BLaER1 (cell line): ENCODE measurements at regions not wholly inside any gene's neighbourhood (a gene's known extent, or its start where the extent isn't known, plus 50 kb on each side); places are given as distances from the start of the nearest gene placed in this dataset.

Experiments
- H3K27ac ChIP-seq: shearing (Covaris generic); formaldehyde crosslinking; 2 replicates; pipeline ENCODE4 v1.8.1; 2022
- H3K27me3 ChIP-seq: shearing (Covaris generic); formaldehyde crosslinking; 2 replicates; pipeline ENCODE4 v1.8.1; 2022
- H3K36me3 ChIP-seq: shearing (Covaris generic); formaldehyde crosslinking; 2 replicates; pipeline ENCODE4 v1.8.1; 2022
- H3K4me1 ChIP-seq: shearing (Covaris generic); formaldehyde crosslinking; 2 replicates; pipeline ENCODE4 v1.8.1; 2022
- H3K4me2 ChIP-seq: shearing (Covaris generic); formaldehyde crosslinking; 2 replicates; pipeline ENCODE4 v1.8.1; 2022
- H3K4me3 ChIP-seq: shearing (Covaris generic); formaldehyde crosslinking; 2 replicates; pipeline ENCODE4 v1.8.1; 2022
- H3K9ac ChIP-seq: shearing (Covaris generic); formaldehyde crosslinking; 2 replicates; pipeline ENCODE4 v1.8.1; 2022
- H3K9me3 ChIP-seq: shearing (Covaris generic); formaldehyde crosslinking; 2 replicates; pipeline ENCODE4 v1.8.1; 2022
- H4K20me1 ChIP-seq: shearing (Covaris generic); formaldehyde crosslinking; 2 replicates; pipeline ENCODE4 v1.8.1; 2022
- Cebpa-rat ChIP-seq: shearing (Covaris generic); IDR thresholded peaks from 2 replicates; pipeline ENCODE4 v1.8.1; 2022

GRCh38 chr1:5751833-5752745 lies 240.1 kb downstream of the NPHP4 start:
- H3K27me3 ChIP-seq = no peaks in the 10 kb centered on the region
- TF ChIP-seq Cebpa-rat = no peak
- no peaks in the 10 kb centered on the region for H3K36me3 ChIP-seq
- H3K4me1 ChIP-seq = peaks cover 76% of the 10 kb centered on the region
- no peaks in the 10 kb centered on the region for H4K20me1 ChIP-seq
- no peaks in the 10 kb centered on the region for H3K9me3 ChIP-seq
- peak overlapping the region; percentile 80 for H3K4me2 ChIP-seq
- H3K27ac ChIP-seq = no peak overlapping the region
- no peak overlapping the region for H3K4me3 ChIP-seq
- H3K9ac ChIP-seq = no peak overlapping the region

GRCh38 chr1:5751163-5751540 lies 241.1 kb downstream of the NPHP4 start:
- Histone ChIP-seq H3K4me1 (peaks cover 80% of the 10 kb centered on the region), H3K27me3 (no peaks in the 10 kb centered on the region), H3K4me2 (peak overlapping the region; percentile 80), H3K9me3 (no peaks in the 10 kb centered on the region), H3K36me3 (no peaks in the 10 kb centered on the region), H3K4me3 (no peak overlapping the region), H3K9ac (peak overlapping the region; percentile 36; the same call in 1 of the 2 replicates), H3K27ac (no peak overlapping the region), H4K20me1 (no peaks in the 10 kb centered on the region)
- no peak for TF ChIP-seq Cebpa-rat

GRCh38 chr1:5750186-5751162 lies 241.8 kb downstream of the NPHP4 start:
- Histone ChIP-seq H3K36me3 (no peaks in the 10 kb centered on the region), H3K9ac (peak overlapping the region; percentile 36; the same call in 1 of the 2 replicates), H4K20me1 (no peaks in the 10 kb centered on the region), H3K4me1 (peaks cover 87% of the 10 kb centered on the region), H3K4me2 (peak overlapping the region; percentile 80), H3K4me3 (peak overlapping the region; percentile 42; the same call in 1 of the 2 replicates), H3K9me3 (no peaks in the 10 kb centered on the region), H3K27me3 (no peaks in the 10 kb centered on the region), H3K27ac (peak overlapping the region; percentile 9)
- TF ChIP-seq Cebpa-rat = no peak

GRCh38 chr1:5748286-5749225 lies 243.7 kb downstream of the NPHP4 start:
- Histone ChIP-seq H3K4me2 (peak overlapping the region; percentile 80), H4K20me1 (no peaks in the 10 kb centered on the region), H3K4me1 (peaks cover 94% of the 10 kb centered on the region), H3K27ac (no peak overlapping the region), H3K4me3 (no peak overlapping the region), H3K9ac (no peak overlapping the region), H3K36me3 (no peaks in the 10 kb centered on the region), H3K9me3 (no peaks in the 10 kb centered on the region), H3K27me3 (no peaks in the 10 kb centered on the region)
- TF ChIP-seq Cebpa-rat = no peak

- Histone ChIP-seq H3K9me3 (no peaks in the 10 kb centered on the region), H3K36me3 (no peaks in the 10 kb centered on the region), H4K20me1 (no peaks in the 10 kb centered on the region), H3K27ac (no peak overlapping the region), H3K4me1 (peaks cover 94% of the 10 kb centered on the region), H3K4me2 (peak overlapping the region; percentile 84), H3K27me3 (no peaks in the 10 kb centered on the region), H3K4me3 (no peak overlapping the region), H3K9ac (no peak overlapping the region; the same call in 1 of the 2 replicates)
- TF ChIP-seq Cebpa-rat = no peak
Observed at GRCh38 chr1:5747426-5748285, 244.6 kb downstream of the NPHP4 start.

- peaks cover 94% of the 10 kb centered on the region for H3K4me1 ChIP-seq
- no peak for TF ChIP-seq Cebpa-rat
- no peaks in the 10 kb centered on the region for H3K27me3 ChIP-seq
- H4K20me1 ChIP-seq = no peaks in the 10 kb centered on the region
- no peak overlapping the region; the same call in 1 of the 2 replicates for H3K9ac ChIP-seq
- H3K4me2 ChIP-seq = peak overlapping the region; percentile 84
- H3K4me3 ChIP-seq = no peak overlapping the region
- H3K9me3 ChIP-seq = no peaks in the 10 kb centered on the region
- H3K27ac ChIP-seq = peak overlapping the region; percentile 35; the same call in 1 of the 2 replicates
- no peaks in the 10 kb centered on the region for H3K36me3 ChIP-seq
Observed at GRCh38 chr1:5746611-5747425, 245.4 kb downstream of the NPHP4 start.

- Histone ChIP-seq H3K27me3 (no peaks in the 10 kb centered on the region), H3K4me3 (no peak overlapping the region), H3K27ac (no peak overlapping the region), H3K9me3 (no peaks in the 10 kb centered on the region), H3K9ac (no peak overlapping the region), H4K20me1 (no peaks in the 10 kb centered on the region), H3K36me3 (no peaks in the 10 kb centered on the region), H3K4me1 (peaks cover 94% of the 10 kb centered on the region), H3K4me2 (peak overlapping the region; percentile 84)
- no peak for TF ChIP-seq Cebpa-rat
Observed at GRCh38 chr1:5745800-5746610, 246.2 kb downstream of the NPHP4 start.
